Fibroblast of villous mesenchyme (primary cell): ENCODE measurements at regions not wholly inside any gene's neighbourhood (a gene's known extent, or its start where the extent isn't known, plus 50 kb on each side); places are given as distances from the start of the nearest gene placed in this dataset.

ENCODE experiments used
- DNase-seq: peaks from one replicate; pipeline ENCODE4 v3.0.0-alpha.2; 2010; ENCODE audit warnings: low read depth
- H3K4me3 ChIP-seq: 2 replicates; pipeline ENCODE4 v1.5.1; 2011; ENCODE audit warnings: low read depth, mild to moderate bottlenecking, low read length
- TF ChIP-seq, protein P1 (sequence below): IDR thresholded peaks from 2 replicates; pipeline ENCODE4 v1.5.1; 2012; ENCODE audit warnings: low read depth, mild to moderate bottlenecking, low read length; ENCODE audit not compliant: insufficient read depth

GRCh38 chr3:55413236-55413635, 73.9 kb downstream of the WNT5A start:
- no peak for DNase-seq
- TF ChIP-seq, protein P1, sequence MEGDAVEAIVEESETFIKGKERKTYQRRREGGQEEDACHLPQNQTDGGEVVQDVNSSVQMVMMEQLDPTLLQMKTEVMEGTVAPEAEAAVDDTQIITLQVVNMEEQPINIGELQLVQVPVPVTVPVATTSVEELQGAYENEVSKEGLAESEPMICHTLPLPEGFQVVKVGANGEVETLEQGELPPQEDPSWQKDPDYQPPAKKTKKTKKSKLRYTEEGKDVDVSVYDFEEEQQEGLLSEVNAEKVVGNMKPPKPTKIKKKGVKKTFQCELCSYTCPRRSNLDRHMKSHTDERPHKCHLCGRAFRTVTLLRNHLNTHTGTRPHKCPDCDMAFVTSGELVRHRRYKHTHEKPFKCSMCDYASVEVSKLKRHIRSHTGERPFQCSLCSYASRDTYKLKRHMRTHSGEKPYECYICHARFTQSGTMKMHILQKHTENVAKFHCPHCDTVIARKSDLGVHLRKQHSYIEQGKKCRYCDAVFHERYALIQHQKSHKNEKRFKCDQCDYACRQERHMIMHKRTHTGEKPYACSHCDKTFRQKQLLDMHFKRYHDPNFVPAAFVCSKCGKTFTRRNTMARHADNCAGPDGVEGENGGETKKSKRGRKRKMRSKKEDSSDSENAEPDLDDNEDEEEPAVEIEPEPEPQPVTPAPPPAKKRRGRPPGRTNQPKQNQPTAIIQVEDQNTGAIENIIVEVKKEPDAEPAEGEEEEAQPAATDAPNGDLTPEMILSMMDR: no peak
- no peak overlapping the region for H3K4me3 ChIP-seq

DNA sequence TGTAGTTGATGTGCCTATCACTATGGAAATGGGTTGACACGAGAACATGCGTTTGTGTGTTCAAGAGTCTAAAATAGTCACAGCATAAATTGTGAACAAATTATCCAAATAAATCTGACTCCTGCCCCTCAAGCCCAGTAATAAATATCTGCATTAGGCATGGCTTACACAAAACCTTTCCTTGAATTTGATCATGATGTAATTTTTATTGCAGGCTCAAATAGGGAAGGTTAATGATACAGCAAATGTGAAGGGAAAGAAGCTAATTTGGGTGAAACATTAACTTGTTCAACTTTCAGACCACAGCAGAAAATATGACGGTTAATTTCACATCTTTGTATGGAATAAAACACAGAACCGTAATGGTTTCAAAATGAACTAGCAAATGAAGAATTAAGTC, 74.6 kb downstream of the WNT5A start:
- DNase-seq: no peak
- TF ChIP-seq, protein P1: no peak

DNA sequence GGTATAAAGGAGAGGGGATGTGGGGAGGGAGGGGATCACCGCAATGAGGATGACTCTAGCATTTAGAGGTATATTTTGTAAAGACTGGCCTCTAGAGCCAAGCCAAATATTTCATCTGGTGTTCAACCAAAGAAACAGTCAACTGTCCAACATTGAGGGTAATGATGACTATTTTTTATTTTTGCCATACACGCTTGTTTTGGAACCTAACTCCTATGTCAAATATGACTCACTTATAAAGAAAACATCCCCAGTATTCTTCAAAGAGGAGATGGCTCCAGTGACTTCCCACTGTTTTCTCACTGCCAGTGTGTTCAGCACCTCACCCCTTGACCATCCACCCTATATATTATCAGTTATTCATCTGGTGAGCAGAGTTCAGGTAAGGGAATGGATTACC, 77.3 kb downstream of the WNT5A start:
- no peak overlapping the region for H3K4me3 ChIP-seq
- no peak for DNase-seq
- TF ChIP-seq, protein P1: no peak

More for the DNA sequence above, 74.6 kb downstream of the WNT5A start:
- H3K4me3 ChIP-seq: no peak overlapping the region

GRCh38 chr3:55408193-55408826, 78.8 kb downstream of the WNT5A start:
- no peak for DNase-seq
- TF ChIP-seq, protein P1: no peak
- H3K4me3 ChIP-seq: no peak overlapping the region

GRCh38 chr3:55407426-55407820, 79.7 kb downstream of the WNT5A start:
- no peak overlapping the region for H3K4me3 ChIP-seq
- TF ChIP-seq, protein P1: no peak
- no peak for DNase-seq

GRCh38 chr3:55406696-55407425, 80.2 kb downstream of the WNT5A start:
- TF ChIP-seq, protein P1: no peak
- no peak for DNase-seq
- H3K4me3 ChIP-seq: no peak overlapping the region
